SU-DHL-6 (cell line): ENCODE measurements at regions not wholly inside any gene's neighbourhood (a gene's known extent, or its start where the extent isn't known, plus 50 kb on each side); places are given as distances from the start of the nearest gene placed in this dataset.

Source experiments
- CTCF ChIP-seq: fragments of 200-600 bp; sonication (generic); IDR thresholded peaks from one replicate; pipeline ENCODE4 v1.5.1; 2017; ENCODE audit warnings: antibody characterized with exemption, mild to moderate bottlenecking, low read length, moderate library complexity; ENCODE audit not compliant: insufficient read depth, poor library complexity, severe bottlenecking
- EZH2phosphoT487 ChIP-seq: fragments of 200-600 bp; sonication (generic), shearing (Covaris generic); conservative IDR thresholded peaks from 2 replicates; pipeline ENCODE4 v1.6.1; 2018; ENCODE audit warnings: mild to moderate bottlenecking, antibody characterized with exemption, low read length, moderate library complexity, mixed read lengths

- no peak for TF ChIP-seq CTCF
- TF ChIP-seq EZH2phosphoT487, result no peak
These were observed 53.3 kb upstream of the CADM2 start for GRCh38 chr3:84905556-84905920.
